GM12872 (cell line): ENCODE measurements at regions not wholly inside any gene's neighbourhood (a gene's known extent, or its start where the extent isn't known, plus 50 kb on each side); places are given as distances from the start of the nearest gene placed in this dataset.

Source experiments
- CTCF ChIP-seq: IDR thresholded peaks from 3 replicates; pipeline ENCODE4 v1.5.1; 2011; ENCODE audit warnings: low read depth, mild to moderate bottlenecking, low read length, moderate library complexity; ENCODE audit not compliant: insufficient read depth

DNA sequence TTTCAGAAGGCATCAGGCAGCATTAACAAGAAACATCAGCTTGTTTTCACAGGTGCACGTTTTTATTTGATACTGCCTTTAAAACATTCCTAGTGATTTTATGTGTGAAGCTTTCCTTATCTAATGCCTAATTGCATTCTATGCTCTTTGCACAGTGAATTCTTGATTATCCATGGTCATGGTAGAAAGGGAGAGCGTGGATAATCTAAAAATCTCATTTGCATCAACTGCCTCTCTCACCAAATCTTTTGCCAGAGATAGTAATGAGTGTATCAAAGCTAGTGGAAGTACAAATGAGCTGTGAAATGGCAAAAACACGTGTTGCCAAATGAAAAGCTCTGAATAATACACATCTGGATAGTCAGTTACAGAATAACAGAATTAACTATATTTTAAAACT lies 170.5 kb downstream of the NAA11 start:
- TF ChIP-seq CTCF = no peak

GRCh38 chr4:79150820-79151416 lies 174.9 kb downstream of the NAA11 start:
- no peak for TF ChIP-seq CTCF

- TF ChIP-seq CTCF = no peak
These were observed 177.5 kb downstream of the NAA11 start for GRCh38 chr4:79148369-79148768.

DNA sequence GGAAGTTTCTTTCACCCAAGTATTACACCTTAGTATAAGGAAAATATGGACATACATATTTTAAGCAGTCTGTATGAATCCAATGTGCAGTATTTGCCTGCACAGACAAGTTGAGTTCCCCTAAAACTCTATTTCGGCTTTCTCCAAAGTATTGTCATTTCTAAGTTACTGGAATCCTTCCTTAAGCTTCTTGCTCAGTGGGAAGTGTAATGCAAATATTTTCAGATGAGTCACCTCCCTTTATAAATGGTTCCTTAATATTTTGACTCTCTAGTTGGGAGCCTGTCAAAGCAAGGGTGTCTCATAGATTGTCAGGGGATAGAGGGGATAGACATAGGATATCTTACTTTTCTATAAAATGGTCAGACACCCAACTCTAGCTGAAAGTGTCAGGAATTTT lies 178.6 kb downstream of the NAA11 start:
- no peak for TF ChIP-seq CTCF

GRCh38 chr4:79141530-79141929 lies 184.3 kb downstream of the NAA11 start:
- no peak for TF ChIP-seq CTCF

DNA sequence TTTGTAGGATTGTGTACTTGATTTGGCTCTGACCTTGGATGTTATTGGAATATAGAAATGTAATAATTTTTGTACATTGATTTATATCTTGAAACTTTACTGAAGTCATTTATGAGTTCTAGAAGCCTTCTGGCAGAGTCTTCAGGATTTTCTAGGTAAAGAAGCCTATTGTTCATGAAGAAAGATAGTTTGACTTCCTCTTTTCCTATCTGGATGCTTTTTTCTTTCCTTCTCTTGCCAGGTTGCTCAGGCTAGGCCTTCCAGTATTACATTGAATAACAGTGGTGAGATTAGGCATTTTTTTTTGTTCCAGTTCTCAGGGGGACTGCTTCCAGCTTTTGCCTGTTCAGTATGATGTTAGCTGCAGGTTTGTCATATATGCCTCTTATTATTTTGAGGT lies 191.1 kb downstream of the NAA11 start:
- no peak for TF ChIP-seq CTCF

- TF ChIP-seq CTCF = no peak
These were observed 193.0 kb downstream of the NAA11 start for GRCh38 chr4:79132826-79133225.
